H1 (cell line): ENCODE measurements at regions not wholly inside any gene's neighbourhood (a gene's known extent, or its start where the extent isn't known, plus 50 kb on each side); places are given as distances from the start of the nearest gene placed in this dataset.

Source experiments
- CTCF ChIA-PET: fragments of 300-600 bp; sonication (Branson Sonifier 250); formaldehyde crosslinking; loops from one replicate; lab custom pipeline; 2021; ENCODE audit not compliant: partially characterized antibody; lab: Charles Lee
- POLR2A ChIA-PET: fragments of 300-600 bp; sonication (Branson Sonifier 250); formaldehyde crosslinking; loops from one replicate; lab custom pipeline; 2021; ENCODE audit warnings: inconsistent platforms; ENCODE audit not compliant: partially characterized antibody; lab: Charles Lee
- DNase-seq, 2 experiments: peaks; one replicate each; pipeline versions ENCODE4 v3.0.0 to v3.0.0-alpha.2; 2010 to 2022; ENCODE audit warnings: low spot score in 2 of 2, low read depth in 1 of 2, mixed read lengths in 1 of 2
- FAIRE-seq: peaks from 2 replicates; lab custom pipeline; 2011; peaks lifted over from hg19 to GRCh38; lab: Jason Lieb, UNC
- H2AFZ ChIP-seq: 2 replicates; pipeline ENCODE4 v1.8.1; 2012; ENCODE audit warnings: low read length, inconsistent platforms
- H2AK5ac ChIP-seq: 2 replicates; pipeline ENCODE4 v1.6.1; 2013; ENCODE audit warnings: low read depth, low read length
- H2BK120ac ChIP-seq: replicated peaks from 2 replicates; pipeline ENCODE3; 2013; ENCODE audit warnings: low read depth, low read length, inconsistent platforms
- H2BK12ac ChIP-seq: 2 replicates; pipeline ENCODE4 v1.6.1; 2013; ENCODE audit warnings: low read depth, low read length
- H2BK15ac ChIP-seq: 2 replicates; pipeline ENCODE4 v1.6.1; 2013; ENCODE audit warnings: low read length
- H2BK20ac ChIP-seq: 2 replicates; pipeline ENCODE4 v1.6.1; 2013; ENCODE audit warnings: low read length
- H2BK5ac ChIP-seq: 2 replicates; pipeline ENCODE4 v1.6.1; 2013; ENCODE audit warnings: low read depth, low read length
- H3K14ac ChIP-seq: 2 replicates; pipeline ENCODE4 v1.6.1; 2013; ENCODE audit warnings: inconsistent platforms; ENCODE audit not compliant: insufficient read length
- H3K18ac ChIP-seq: 2 replicates; pipeline ENCODE4 v1.6.1; 2013; ENCODE audit warnings: low read length; ENCODE audit errors: extremely low read depth
- H3K23ac ChIP-seq: 2 replicates; pipeline ENCODE4 v1.6.1; 2013; ENCODE audit warnings: inconsistent platforms; ENCODE audit not compliant: insufficient read length
- H3K23me2 ChIP-seq: 2 replicates; pipeline ENCODE4 v1.6.1; 2013; ENCODE audit warnings: low read depth, low read length
- H3K27ac ChIP-seq: 2 replicates; pipeline ENCODE4 v1.6.1; 2011; ENCODE audit warnings: low read depth, low read length, inconsistent platforms
- H3K27me3 ChIP-seq, 4 experiments: replicated peaks in 1 of 4; 1 replicate in 1 of 4; 2 replicates in 3 of 4; pipeline versions ENCODE4 v1.6.1 to v1.8.1; 2011 to 2013; ENCODE audit warnings: low read length in 3 of 4, mild to moderate bottlenecking in 3 of 4, inconsistent platforms in 2 of 4, mixed read lengths in 2 of 4, moderate library complexity in 1 of 4; ENCODE audit not compliant: control insufficient read depth in 3 of 4, insufficient read depth in 3 of 4; ENCODE audit errors: extremely low read depth in 1 of 4
- H3K36me3 ChIP-seq, 4 experiments: 2 replicates each; pipeline versions ENCODE4 v1.6.1 to v1.8.1; 2011 to 2013; ENCODE audit warnings: mild to moderate bottlenecking in 4 of 4, low read length in 3 of 4, moderate library complexity in 2 of 4, control low read depth in 1 of 4, inconsistent platforms in 1 of 4; ENCODE audit not compliant: insufficient read depth in 4 of 4, control insufficient read depth in 2 of 4
- H3K4ac ChIP-seq: replicated peaks from 2 replicates; pipeline ENCODE3; 2013; ENCODE audit warnings: low read length, low read depth, mixed read lengths, inconsistent platforms; ENCODE audit not compliant: insufficient read length
- H3K4me1 ChIP-seq, 4 experiments: replicated peaks in 1 of 4; 1 replicate in 1 of 4; 2 replicates in 3 of 4; pipeline versions ENCODE4 v1.6.1 to v1.8.1; 2011 to 2013; ENCODE audit warnings: low read length in 3 of 4, inconsistent platforms in 2 of 4, mixed read lengths in 1 of 4; ENCODE audit not compliant: insufficient read depth in 4 of 4, control insufficient read depth in 3 of 4
- H3K4me2 ChIP-seq, 2 experiments: 2 replicates each; pipeline versions ENCODE4 v1.6.1 to v1.8.1; 2011 to 2013; ENCODE audit warnings: low read depth in 2 of 2, low read length in 2 of 2, control low read depth in 1 of 2, inconsistent platforms in 1 of 2, mild to moderate bottlenecking in 1 of 2; ENCODE audit not compliant: insufficient read depth in 1 of 2
- H3K4me3 ChIP-seq, 4 experiments: fragments of 200-600, 300-600 bp in 1 of 4; sonication (generic), shearing (Covaris generic), sonication (Bioruptor Twin) in 1 of 4; 2 replicates each; pipeline versions ENCODE4 v1.5.1 to v1.8.1; 2011 to 2016; ENCODE audit warnings: low read length in 4 of 4, low read depth in 3 of 4, control low read depth in 2 of 4, inconsistent platforms in 2 of 4, mild to moderate bottlenecking in 2 of 4, mixed read lengths in 1 of 4, moderate library complexity in 1 of 4; ENCODE audit not compliant: insufficient read depth in 2 of 4; ENCODE audit errors: extremely low read depth in 1 of 4
- H3K56ac ChIP-seq: replicated peaks from 2 replicates; pipeline ENCODE3; 2013; ENCODE audit warnings: low read depth, mild to moderate bottlenecking, mixed read lengths, low read length, inconsistent platforms; ENCODE audit not compliant: insufficient read length
- H3K79me1 ChIP-seq: 2 replicates; pipeline ENCODE4 v1.6.1; 2013; ENCODE audit warnings: low read depth, low read length, control low read depth
- H3K79me2 ChIP-seq, 2 experiments: 2 replicates each; pipeline versions ENCODE4 v1.6.1 to v1.8.1; 2012 to 2013; ENCODE audit warnings: low read length in 2 of 2, mild to moderate bottlenecking in 2 of 2, inconsistent platforms in 1 of 2; ENCODE audit not compliant: insufficient read depth in 2 of 2, control insufficient read depth in 1 of 2
- H3K9ac ChIP-seq, 4 experiments: replicated peaks in 1 of 4; 1 replicate in 1 of 4; 2 replicates in 3 of 4; pipeline versions ENCODE4 v1.6.1 to v1.8.1; 2011 to 2013; ENCODE audit warnings: low read depth in 3 of 4, low read length in 3 of 4, control low read depth in 2 of 4, mild to moderate bottlenecking in 2 of 4, moderate library complexity in 2 of 4, inconsistent platforms in 1 of 4; ENCODE audit errors: extremely low read depth in 1 of 4
- H3K9me3 ChIP-seq, 2 experiments: 2 replicates each; pipeline versions ENCODE4 v1.6.1 to v1.8.1; 2012 to 2013; ENCODE audit warnings: mild to moderate bottlenecking in 2 of 2, moderate library complexity in 2 of 2, control low read depth in 1 of 2, inconsistent platforms in 1 of 2, low read depth in 1 of 2, low read length in 1 of 2, mixed read lengths in 1 of 2; ENCODE audit not compliant: insufficient read depth in 2 of 2
- H4K20me1 ChIP-seq, 2 experiments: replicated peaks in 1 of 2; 2 replicates each; pipeline versions ENCODE3 to v1.8.1; 2011 to 2013; ENCODE audit warnings: inconsistent platforms in 2 of 2, low read length in 2 of 2, mild to moderate bottlenecking in 1 of 2; ENCODE audit not compliant: insufficient read depth in 2 of 2, control insufficient read depth in 1 of 2
- H4K5ac ChIP-seq: 2 replicates; pipeline ENCODE4 v1.6.1; 2013; ENCODE audit warnings: low read length, low read depth, mixed read lengths, inconsistent platforms; ENCODE audit not compliant: insufficient read length
- H4K8ac ChIP-seq: 2 replicates; pipeline ENCODE4 v1.8.0; 2013; ENCODE audit warnings: mild to moderate bottlenecking, moderate library complexity, low read length, inconsistent platforms; ENCODE audit not compliant: insufficient read depth; ENCODE audit errors: extremely low read depth
- H4K91ac ChIP-seq: replicated peaks from 2 replicates; pipeline ENCODE3; 2013; ENCODE audit warnings: low read length, mixed read lengths, inconsistent platforms; ENCODE audit not compliant: insufficient read length
- RXRA ChIP-seq: IDR thresholded peaks from 2 replicates; pipeline ENCODE4 v1.6.1; 2011; ENCODE audit warnings: low read depth, mild to moderate bottlenecking, low read length, moderate library complexity; ENCODE audit not compliant: insufficient read depth
- SUZ12 ChIP-seq: fragments of 200-600 bp; sonication (generic); IDR thresholded peaks from 2 replicates; pipeline ENCODE4 v1.6.1; 2012; ENCODE audit warnings: mild to moderate bottlenecking, inconsistent platforms, low read length, moderate library complexity, mixed read lengths
- WGBS, 2 experiments: shearing (Covaris generic) in 1 of 2; methylation state at CpG; one replicate each; pipeline versions ENCODE4 v1.1.6 to v1.1.7; 2013 to 2015; ENCODE audit warnings: low lambda C conversion rate in 2 of 2, mixed read lengths in 2 of 2, inconsistent platforms in 1 of 2, low coverage in 1 of 2, missing lambda C conversion rate in 1 of 2; ENCODE audit not compliant: insufficient replicate concordance in 2 of 2, insufficient coverage in 1 of 2, insufficient read length in 1 of 2; ENCODE audit errors: extremely low coverage in 1 of 2, missing lambda C conversion rate in 1 of 2; 5-methylcytosine and 5-hydroxymethylcytosine counted together

DNA sequence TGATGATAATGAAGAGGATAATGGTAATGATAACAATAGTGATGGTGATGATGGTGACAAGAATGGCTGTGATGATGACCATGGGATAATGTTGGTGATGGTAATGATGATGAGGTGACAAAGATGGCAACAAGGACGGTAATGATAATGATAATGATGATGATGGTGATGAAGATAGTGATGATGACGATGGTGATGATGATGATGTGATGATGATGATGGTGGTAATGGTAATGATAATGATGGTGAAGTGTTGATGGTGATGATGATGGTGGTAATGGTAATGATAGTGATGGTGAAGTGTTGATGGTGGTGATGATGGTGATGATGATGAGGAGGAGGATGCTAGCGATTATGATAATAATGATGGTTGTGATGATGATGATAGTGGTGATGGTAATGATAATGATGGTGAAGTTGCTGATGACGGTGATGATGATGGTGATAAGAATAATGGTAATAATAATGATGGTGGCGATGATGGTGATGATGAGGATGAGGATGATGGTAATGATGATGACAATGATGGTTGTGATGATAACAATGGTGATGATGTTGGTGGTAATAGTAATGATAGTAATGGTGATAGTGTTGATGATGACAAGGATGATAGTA, 54.7 kb upstream of the OPCML start:
- no peak for FAIRE-seq
- WGBS, 2 experiments = 89 to 100% methylated on average over 4 to 5 of the region's 5 CpGs

More for the DNA sequence above, 54.7 kb upstream of the OPCML start:
- Histone ChIP-seq H4K8ac (no peak overlapping the region), H3K79me2 (no peaks in the 10 kb centered on the region), H4K5ac (no peak overlapping the region), H3K36me3 (no peaks in the 10 kb centered on the region), H3K27ac (no peak overlapping the region), H3K4me1 (no peaks in the 10 kb centered on the region), H3K4ac (no peak overlapping the region), H3K23me2 (peaks cover 8% of the 10 kb centered on the region; the same call in 1 of the 2 replicates), H3K79me1 (no peaks in the 10 kb centered on the region), H2BK20ac (no peak overlapping the region), H2BK12ac (no peak overlapping the region), H2AK5ac (no peak overlapping the region), H2BK15ac (no peak overlapping the region), H4K91ac (no peak overlapping the region), H2AFZ (no peak overlapping the region), H2BK120ac (no peak overlapping the region), H3K23ac (no peak overlapping the region), H3K4me2 (no peak overlapping the region), H4K20me1 (peaks cover 0 to 2% of the 10 kb centered on the region in 2 experiments), H3K9me3 (no peaks in the 10 kb centered on the region), H3K14ac (no peak overlapping the region), H3K4me3 (no peak overlapping the region), H3K27me3 (no peaks in the 10 kb centered on the region), H3K56ac (no peak overlapping the region), H3K9ac (no peak overlapping the region), H2BK5ac (no peak overlapping the region), H3K18ac (no peak overlapping the region)
- no peak for TF ChIP-seq SUZ12
- TF ChIP-seq RXRA = no peak
- CTCF ChIA-PET = interaction anchor here (1.5 to 1.7 kb wide), 2 partner anchors 8 to 11 kb away, joined by 3 to 9 read pairs; no protein-coding TSS in a partner anchor
- POLR2A ChIA-PET = no interaction called here
- no peak for DNase-seq
